GM18867 (cell line): ENCODE measurements at regions not wholly inside any gene's neighbourhood (a gene's known extent, or its start where the extent isn't known, plus 50 kb on each side); places are given as distances from the start of the nearest gene placed in this dataset.

ENCODE experiments used
- ATAC-seq: cut with Tn5 transposase; IDR thresholded peaks from one replicate; pipeline ENCODE4 v1.9.1; 2021; ENCODE audit warnings: mild to moderate bottlenecking, moderate library complexity; ENCODE audit not compliant: unreplicated experiment

DNA sequence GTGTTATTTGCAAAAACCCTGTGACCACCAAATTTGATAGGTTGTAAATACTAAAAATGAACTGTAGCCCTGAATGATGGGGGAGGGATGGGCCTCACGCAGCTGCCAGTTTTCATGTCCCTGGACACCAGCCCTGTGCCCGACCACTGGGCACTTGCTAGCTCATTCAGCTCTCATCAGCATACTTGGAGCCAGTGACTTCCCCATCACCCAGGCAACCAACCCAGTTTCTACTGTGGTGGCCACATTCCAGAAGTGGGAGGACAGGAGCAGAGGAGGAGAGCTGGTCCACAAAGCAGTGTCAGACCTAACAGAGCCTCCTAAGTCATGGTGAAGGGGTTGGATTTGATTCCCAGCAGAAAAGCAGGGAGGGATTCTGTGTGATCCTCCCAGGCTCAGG, 128.2 kb downstream of the CPEB2 start:
- no peak for ATAC-seq

DNA sequence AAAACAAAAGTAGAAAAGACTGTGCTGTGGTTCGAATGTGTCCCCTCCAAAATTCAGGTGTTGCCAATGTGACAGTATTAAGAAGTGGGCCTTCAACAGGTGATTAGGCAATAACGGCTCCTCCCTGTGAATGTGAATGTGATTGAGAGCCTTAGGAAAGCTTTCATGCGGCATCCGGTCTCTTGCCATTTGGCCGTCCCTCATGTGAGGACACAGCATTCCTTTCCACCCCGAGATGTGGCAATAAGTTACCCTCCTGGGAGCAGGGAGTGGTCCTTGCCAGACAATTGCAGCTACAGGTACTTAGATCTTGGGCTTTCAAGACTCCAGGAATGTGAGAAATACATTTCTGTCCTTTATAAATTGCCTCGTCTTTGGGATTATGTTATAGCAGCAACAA, 129.3 kb downstream of the CPEB2 start:
- no peak for ATAC-seq

DNA sequence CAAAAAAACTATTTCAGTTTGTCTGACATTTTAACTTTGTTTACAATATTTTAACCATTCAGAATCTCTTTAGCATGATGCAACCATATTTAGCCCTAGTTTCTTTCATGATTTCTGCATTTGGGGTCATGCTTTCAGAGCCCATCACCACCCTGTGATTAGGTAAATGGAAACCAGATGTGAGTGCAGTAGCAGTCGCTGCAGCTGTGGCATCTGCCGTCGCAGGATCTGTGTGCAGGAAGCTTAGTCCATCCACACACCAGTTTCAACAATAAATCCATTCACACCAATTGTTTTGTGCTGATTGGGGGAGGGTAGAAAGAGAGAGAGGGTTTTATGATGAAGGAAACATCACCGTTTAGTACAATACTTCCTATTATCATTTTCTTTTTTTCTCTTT, 130.5 kb downstream of the CPEB2 start:
- no peak for ATAC-seq

DNA sequence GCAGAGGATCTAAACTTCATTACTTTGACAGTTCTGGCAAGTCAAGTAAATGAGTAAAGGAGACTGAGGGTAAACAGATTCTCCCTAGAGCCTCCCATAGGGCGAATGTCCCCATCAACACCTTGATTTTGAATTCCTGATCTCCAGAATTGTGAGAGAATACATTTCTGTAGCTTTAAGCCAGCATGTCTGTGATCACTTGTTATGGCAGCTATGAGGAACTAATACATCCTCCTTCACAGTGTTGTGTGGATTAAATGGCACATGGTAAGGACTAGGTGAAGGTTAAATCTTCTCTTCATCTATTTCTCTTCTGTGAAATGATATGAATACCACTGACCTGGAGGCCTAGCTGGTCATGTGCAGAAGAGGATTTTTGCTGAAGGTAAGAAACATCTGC, 137.3 kb downstream of the CPEB2 start:
- no peak for ATAC-seq

DNA sequence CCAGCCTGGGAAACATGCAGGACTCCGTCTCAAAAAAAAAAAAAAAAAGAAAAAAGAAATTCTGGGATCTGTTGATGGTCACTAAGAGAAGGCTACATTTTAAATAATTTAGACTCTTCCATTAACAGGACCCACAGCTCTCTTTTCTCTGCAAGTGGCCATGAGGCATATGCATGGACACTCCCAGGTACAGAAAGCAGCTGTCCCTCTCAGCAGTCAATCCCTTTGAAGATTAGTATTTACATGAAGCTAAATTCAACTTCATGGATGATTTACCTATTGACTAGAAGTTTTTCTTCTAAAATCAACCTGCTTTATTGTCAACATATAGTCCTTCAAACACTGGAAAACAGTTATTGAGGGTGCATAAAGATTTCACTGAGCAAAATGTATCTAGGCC, 139.9 kb downstream of the CPEB2 start:
- ATAC-seq: no peak

DNA sequence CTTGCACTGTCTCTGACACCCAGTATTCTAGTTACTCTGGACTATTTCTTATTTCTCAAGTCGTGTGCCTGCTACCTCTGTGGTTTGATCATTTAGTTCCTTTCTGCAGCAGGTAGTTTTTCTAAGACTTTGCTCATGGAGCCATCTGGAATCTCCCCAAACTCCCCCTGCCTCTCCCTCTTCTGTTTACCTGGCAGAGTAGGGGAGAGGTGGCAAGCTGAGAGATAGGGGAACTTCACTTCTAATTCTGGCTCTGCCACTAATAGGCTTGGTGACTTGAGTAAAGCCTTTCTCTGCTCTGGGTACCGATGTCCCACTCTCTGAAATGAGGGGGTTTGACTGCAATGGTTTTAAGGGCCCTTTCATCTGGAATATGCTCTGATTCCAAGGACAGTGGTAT, 141.3 kb downstream of the CPEB2 start:
- ATAC-seq: no peak

DNA sequence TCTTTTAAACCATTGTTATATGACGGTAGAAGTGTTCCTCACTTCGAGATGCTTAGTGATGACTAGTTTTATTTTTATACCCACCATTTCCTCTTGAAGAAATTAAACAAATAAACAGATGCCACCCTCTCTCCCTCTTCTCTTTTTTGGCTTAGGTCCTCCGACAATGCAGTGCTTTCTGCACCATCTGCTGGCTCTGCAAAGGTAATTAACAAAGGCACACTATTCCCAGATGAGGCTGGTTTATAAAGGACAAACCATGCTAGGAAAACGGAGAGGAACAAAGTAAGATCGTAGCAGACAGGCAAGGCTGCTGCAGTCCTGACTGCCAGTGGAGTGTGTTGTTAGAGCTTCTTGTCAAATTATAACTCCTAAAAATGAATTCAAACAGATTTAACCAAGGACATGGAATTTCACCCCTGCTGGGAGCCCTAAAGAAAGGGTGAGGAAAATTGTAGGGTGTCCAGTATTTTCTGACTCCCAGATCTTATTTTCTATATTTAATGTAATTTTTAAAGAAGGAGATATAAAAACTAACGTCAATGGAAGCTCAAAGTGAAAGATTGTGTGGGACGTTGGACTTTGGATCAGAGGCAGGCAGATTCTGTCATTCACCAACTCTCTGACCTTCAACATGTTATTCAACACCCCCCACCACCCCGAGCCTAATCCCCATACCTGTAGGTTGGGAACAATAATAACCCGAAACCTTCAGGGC, 142.1 kb downstream of the CPEB2 start:
- ATAC-seq: no peak

DNA sequence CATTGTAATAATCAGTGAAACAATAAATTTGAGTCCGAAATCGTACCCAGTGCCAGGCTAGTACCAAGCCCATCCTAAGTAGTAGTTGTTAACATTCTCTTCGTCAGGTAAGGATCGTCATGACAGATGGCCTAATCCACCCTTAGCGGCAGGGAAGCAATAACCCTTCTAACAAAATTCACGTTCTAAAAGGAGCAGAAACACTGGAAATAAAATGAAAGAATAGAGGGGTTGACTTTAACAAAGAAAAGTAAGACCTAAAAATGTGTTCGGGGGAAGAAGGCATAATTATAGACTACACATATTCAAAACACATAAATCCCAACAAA, 142.7 kb downstream of the CPEB2 start:
- ATAC-seq: no peak

DNA sequence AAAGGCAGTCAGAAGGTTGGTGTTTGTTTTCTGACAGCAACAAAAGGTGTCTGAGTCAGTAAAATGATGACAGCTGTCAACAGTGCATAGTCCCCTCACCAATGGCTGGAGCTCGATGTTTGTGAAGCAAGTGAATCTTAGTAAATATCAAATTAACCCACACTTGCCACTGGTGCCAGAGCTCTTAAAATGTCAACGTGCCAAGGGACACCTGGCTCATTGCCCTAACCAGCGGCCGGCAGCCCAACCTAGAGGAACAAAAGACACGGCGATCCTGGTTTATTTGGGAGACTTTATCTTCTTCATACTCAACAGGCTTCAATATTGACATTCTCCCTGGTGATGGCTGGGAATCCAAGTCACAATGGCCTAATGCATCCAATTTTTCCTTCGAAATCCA, 143.4 kb downstream of the CPEB2 start:
- no peak for ATAC-seq

DNA sequence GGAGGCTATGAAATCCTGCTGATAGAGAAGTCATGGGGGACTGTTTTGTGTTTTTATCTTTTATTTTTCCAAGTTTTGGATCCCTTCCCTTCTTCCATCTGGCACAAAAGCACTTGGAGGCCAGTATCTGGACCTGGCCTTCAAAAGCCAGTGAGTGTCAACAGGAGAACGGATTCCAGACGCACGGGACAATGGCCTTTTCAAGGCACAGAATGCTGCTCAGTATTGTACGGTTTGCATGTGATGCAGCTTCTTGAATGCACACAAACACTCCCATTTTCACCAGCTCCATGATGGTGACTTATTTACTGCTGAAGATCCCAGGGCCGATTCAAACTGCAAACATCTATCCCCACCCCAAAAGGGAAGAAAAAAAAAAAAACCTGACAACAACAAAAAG, 145.4 kb downstream of the CPEB2 start:
- ATAC-seq: no peak

DNA sequence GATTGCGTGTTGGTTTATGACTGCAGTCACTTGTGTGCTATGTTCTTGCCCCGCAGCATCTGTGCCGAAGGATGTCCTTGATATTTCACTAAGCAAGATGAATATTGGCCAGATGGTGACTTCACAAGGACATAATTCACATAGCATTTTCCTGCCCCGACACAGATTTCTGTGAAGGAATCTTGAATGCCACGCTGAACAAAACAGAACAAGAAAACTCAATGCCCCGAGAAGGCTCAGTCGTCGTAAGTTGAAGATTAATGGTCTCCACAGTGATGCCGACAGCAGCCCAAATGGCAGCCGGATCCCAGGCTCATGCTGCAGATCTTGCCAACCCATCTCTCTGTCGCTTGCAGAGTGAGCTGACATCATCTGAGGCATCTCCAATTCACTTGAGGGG, 145.9 kb downstream of the CPEB2 start:
- ATAC-seq: no peak

DNA sequence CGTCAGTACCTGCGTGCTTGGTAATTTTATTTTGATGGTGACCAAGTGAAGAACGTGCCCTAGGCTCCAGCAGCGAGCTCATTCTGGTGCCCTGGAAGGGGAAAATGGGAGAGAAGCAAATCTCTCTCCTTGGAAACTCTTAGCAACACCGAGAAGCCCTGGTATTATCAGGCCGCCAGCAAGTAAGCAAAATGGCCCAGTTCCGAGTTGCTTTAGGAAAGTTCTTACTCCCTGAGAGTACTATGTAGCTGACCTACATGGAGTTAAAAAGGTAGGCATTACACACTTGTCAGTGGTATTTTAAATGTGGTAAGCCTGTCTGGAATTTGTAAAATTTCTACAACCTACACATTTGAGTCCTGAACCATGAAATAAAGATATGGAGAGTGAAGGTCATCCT, 146.4 kb downstream of the CPEB2 start:
- no peak for ATAC-seq

DNA sequence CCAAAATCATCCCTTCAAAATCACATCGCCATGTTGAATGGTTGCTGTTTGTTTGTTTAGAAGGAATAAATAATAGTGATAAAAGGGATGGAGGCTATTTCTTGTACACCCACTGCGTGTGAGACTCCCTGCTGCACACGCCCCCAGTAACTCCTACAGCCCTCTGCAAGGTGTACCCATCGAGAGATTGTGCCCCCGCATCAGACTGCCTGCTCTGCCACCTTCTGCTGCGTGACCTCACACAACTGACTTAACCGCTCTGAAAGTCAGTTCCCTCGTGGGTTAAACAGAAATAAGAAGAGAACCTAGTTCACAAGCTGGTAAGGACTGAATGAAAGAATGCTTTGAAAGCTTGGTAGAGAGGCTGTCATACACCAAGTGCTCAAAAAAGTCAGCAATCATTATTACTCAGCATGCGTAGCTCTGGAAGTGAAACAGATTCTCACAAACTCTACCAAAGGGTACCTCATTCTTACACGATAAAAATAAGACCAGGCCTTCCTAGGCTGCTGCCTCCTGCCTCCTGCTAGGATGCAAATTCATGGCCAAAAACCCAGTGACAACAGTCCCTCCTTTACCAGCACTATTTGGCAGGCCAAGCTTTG, 147.1 kb downstream of the CPEB2 start:
- peak; percentile 80 for ATAC-seq

DNA sequence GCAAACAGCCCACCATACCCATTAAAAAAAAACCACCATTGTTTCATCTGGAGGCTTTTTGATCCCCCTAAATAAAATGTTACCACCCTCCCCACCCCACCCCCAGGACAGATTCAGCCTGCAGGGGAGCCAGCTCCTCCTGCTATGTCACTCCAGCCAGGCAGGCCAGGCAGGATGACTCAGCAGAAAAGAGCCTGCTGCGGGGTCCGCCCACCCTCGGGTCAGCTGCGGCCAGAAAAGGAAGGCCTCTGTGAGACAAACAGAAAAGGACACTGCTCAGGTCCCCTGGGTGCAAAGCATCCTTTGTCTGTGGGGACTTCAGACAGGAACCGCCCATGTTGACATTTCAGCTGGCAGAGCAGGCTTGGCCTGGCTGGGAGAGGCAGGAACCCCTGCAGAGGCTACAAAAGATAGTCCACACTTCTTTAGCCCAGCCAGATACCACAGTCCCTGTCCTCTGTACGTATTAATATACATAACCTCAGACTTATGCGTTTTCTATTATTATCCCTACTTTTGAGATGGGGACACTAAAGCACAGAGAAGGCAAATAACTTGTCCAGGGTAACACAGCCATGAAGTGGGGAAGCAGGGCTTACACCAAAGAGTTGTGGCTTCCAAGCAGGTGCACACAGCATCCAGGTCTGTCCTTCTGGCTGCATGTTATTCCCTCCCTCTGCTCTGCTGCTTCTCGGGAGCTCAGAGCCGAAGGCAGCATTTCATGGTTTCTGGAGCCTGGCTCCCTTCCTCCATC, 147.7 kb downstream of the CPEB2 start:
- peak; percentile 82 for ATAC-seq

DNA sequence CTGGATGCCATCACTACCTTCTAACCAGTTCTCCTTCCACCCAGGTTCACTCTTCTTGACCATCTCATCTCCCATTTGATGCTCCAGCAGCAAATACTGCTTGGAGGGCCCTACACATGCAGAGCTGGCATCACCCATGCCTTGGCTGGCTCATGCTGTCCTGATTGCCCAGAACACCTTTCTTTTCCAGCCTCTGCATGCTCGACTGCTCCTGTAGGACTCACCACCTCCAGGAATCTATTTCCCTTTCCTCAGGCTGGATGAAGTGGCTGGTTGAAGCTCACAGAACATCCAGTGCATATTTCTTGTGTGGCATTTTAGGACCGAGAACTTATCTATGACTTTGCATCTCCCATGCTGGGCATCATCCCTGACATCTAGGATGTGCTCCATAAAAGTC, 148.3 kb downstream of the CPEB2 start:
- ATAC-seq: no peak

DNA sequence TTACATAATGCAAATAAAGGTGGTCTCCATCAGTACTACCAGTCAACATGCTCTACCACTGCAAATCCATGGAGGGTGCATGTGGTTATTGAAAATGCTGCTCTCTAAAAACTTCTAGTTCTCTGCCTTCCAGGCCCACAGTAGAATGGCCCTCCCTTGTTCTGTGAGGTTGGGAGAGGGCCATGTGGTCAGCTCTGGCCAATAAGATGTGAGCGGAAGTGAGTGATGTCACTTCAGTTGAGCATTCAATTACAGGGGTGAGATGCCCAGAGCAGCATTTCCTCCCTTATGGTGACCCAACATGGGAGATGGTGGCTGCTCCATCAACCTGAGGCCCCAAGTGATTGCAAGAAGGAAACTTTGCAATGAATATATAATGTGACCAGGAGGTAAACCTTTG, 148.8 kb downstream of the CPEB2 start:
- ATAC-seq: no peak

DNA sequence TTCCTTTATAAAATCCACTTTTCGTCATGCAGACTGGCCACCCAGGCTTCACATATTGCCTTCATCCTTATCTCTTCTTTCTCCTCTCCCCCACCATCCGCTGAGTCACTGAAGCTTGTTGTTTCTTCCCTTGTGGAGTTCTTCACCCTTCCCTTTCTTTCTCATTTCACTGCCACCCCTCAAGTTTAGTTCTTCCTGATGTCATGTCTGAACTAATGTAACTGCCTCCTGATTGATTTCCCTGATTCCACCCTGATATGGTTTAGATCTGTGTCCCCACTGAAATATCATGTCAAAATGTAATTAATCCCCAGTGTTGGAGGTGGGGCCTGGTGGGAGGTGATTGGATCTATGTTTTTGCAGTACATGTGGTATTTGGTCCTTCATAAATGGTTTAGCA, 151.4 kb downstream of the CPEB2 start:
- no peak for ATAC-seq

DNA sequence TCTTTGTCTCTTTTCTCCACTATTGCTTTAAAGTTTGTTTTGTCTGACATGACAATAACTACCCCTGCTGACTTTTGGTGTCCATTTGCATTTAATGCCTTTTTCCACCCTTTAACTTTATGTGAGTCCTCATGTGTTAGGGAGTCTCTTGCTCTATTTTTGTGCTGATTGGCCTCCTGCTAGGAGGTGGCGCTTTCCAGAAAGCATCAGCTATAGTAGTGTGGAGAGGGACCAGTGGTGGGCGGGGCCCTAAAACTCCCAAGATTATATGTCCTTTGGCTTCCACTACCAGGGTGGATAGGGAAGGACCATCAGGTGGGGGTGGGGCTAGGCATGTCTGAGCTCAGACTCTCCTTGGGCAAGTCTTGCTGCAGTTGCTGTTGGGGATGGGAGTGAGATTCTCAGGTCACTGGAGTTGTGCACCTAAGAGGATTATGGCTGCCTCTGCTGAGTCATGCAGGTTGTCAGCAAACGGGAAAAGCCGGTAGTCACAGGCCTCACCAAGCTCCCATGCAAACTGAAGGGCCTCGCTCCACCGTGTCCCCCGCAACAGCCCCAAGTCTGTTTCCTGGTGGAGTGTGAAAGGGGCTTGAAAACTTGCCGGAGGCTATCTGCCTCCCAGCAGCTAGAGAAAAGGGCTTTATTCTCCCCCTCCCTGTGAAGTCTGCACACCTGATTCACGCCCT, 156.3 kb downstream of the CPEB2 start:
- ATAC-seq: no peak

DNA sequence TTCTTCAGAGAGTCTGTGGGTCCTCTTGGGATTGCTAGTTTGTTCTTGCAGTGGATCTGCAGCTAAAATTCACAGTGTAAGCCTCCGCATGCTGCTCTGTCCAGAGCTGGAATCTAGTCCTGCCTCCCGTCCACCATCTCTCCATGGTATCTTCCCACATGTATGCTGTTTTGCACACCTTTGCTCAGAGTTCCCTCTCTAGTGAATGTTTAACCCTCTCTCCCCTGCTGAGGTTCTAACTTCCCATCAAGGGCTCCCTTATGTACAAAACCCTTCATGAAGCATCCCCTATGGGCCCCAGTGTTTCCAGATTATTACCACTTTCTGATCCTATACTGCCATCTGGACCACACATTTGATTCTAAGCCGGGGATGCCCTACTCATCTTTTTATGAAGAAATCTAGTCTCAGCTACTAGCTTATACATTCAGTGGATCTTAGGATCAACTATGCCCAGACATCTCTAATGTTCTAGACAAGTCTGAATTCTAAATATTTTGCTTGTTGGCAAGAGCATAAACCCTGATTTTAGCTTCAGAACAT, 157.3 kb downstream of the CPEB2 start:
- ATAC-seq: no peak

DNA sequence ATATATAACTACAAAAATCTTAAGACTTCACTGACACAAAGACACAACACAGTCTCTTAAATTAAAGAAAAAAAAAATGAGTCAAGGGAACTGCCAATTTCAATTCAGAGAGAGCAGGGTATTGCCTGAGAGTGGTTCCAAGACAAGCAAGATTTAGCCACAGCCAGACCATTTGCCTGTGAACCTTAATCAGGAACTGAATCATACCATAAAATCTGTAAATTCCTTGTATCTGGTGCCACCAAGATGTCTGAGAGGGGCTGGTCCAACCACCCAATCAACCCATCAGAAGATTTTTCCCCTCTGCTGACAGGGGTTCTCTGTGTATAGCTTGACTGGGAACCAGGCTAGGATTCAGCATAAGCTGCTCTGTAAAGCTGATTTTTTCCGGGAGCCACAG, 159.2 kb downstream of the CPEB2 start:
- no peak for ATAC-seq

DNA sequence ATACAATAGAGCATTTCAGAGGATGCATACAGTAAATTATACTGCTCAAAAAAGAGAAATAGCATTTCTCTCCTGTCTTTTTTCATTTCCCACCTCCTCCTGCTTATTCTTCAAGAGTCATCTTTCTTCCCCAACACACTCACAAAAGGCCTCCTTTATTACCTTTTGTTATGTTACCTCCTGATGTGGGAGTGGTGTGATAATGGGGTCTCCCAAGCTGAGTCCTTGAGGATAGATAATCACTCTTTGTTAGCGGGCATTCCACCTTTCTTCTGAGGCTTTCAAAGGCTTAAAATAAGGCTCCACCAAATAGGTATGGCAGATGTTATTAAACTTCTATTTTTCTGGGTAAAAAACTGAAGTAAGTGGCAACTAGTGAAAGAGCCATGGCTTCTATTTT, 159.8 kb downstream of the CPEB2 start:
- no peak for ATAC-seq
